ENCODE measurements at regions not wholly inside any gene's neighbourhood (a gene's known extent, or its start where the extent isn't known, plus 50 kb on each side); places are given as distances from the start of the nearest gene placed in this dataset.

DNA sequence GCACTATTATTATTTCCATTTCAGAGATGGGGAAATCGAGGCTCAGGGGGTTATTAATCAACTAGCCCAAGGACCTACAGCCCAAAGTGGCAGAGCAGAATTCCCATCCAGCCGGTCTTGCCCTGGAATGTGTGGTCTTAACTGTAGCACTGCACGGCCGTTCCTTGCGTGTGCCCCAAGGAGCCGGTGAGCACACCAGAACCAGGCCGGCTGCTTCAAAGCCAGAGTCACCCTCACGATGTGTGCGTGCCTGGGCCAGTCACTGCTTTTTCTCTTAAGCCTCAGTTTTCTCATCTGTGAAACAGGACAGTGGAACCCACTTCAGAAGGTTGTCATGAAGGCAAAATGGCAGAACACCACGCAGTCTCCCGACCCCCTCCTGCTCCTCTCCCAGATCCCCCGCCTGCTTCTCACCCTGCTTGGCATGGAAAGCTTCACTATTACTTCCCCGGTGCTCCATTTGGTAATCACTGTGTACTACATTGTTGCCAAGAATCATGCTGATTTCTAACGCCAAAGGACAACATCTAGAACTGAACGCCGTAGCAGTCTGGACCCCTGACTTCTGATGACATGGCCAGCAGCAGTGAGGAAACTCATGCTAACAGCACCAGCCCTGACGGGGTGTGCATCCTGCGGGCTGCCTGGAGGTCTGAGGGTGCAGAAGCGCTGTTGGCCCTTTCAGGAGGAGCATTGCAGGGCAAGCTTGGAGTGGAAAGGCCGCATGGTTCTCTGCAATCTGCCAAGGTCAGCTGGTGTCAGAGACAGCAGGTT lies 106.8 kb upstream of the B3GAT1 start:
- DNase-seq (ENCODE audit: low read depth, low spot score), result no peak

GRCh38 chr11:134517621-134518293 lies 105.7 kb upstream of the B3GAT1 start:
- no peak for DNase-seq (ENCODE audit: low read depth, low spot score)

DNA sequence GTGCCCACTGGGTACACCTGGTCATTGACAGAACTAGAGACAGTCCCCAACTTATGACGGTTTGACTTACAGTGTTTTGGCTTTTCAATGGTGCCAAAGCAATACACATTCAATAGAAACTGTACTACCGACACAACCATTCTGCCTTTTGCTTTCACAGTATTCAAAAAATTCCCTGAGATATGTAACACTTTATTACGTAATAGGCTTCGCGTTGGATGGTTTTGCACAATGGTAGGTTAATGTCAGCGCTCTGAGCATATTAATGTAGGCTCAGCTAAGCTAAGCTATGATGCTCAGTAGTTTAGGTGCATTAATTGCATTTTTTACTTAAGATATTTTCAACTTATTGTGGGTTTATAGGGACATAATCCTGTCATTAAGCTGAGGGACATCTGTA lies 105.1 kb upstream of the B3GAT1 start:
- no peak for DNase-seq (ENCODE audit: low read depth, low spot score)

DNA sequence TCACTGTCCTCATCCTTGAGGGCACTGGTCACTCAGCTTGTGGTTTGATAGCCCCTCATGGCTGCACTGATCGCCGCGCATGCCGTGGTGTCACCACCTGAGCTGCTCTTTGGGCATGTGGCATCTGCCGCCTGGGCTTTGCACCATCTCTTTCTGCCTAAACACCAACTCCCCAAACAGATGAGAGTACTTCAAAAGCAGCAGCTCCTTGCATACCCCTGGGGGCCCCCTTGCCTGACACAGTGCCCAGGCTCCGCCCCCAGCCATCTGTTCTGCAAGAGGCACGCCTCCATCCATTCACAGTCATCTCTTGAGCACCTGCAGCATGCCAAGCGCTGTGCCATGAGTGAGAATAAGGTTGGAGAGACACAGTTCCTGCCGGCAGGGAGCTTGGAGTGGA lies 104.5 kb upstream of the B3GAT1 start:
- no peak for DNase-seq (ENCODE audit: low read depth, low spot score)

- DNase-seq (ENCODE audit: low read depth, low spot score), result no peak
Measured at GRCh38 chr11:134515081-134515960, 103.3 kb upstream of the B3GAT1 start.

- no peak for DNase-seq (ENCODE audit: low read depth, low spot score)
Measured at GRCh38 chr11:134514354-134514951, 102.4 kb upstream of the B3GAT1 start.

DNA sequence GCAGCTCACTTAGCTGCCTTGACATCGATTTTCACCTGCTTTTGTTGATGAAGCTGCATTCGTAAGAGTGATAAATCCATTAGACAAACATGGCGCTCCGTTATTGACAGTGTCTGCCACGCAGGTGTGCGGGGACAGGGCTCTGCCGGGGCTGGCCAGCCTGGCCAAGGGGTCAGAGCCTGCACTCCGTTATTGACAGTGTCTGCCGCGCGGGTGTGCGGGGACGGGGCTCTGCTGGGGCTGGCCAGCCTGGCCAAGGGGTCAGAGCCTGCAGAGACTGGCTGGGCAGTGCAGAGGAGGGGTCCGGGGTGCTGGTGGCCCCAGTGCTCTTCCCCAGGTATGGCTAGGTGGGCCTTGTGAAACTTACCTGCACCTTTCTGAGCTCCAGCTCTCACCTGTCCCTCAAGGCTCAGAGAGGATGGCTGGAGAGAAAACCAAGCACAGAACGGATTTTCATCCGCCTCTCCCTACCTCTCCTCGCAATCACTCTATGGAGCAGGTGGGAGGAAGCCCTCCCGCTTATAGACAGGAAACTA lies 101.6 kb upstream of the B3GAT1 start:
- DNase-seq (ENCODE audit: low read depth, low spot score), result no peak

DNA sequence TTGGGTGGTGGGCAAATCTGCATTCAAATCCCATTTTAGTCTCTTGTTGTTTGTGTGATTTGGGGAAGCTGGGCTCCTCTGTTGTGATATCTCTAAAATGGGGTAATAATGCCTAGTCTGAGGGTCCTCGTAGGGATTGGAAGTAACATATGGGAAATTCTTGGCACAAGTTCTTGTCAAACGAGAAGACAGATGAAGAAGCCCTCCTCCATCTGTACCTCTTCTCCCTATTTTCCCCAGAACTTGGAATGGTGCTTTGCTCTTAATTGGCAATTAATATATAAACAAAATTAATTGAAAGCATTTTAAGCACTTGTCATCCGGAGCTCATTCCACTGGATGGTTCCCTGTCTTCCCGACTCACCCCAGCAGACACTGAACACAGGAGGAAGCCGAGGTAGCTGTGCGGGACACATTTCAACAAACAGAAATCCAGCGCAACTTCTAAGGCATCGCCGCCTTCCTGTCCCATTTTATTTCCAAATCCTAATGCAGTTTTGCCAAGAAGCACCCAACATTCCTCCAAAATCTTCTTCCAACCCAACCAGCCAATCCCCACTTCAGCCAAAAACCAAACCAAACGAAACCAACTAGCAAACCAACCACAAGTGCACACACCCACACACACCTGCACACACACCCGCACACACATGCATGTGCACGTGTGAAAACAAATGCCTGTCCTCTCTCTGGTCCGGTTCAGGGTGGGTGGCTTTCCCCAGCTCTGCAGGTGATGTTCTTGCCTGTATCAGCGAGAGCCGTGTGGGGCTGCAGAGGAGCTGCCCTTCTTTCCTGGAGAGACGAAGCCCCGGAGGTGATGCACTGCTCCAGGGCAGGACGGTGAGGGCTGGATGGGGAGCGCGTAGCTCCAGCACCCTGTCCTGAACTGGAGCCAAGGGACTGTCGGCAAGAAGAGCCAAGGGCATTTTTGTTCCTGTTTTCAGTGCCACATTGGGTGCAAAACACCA lies 100.8 kb upstream of the B3GAT1 start:
- no peak for DNase-seq (ENCODE audit: low read depth, low spot score)

GRCh38 chr11:134512061-134512460 lies 100.0 kb upstream of the B3GAT1 start:
- DNase-seq (ENCODE audit: low read depth, low spot score), result no peak

DNA sequence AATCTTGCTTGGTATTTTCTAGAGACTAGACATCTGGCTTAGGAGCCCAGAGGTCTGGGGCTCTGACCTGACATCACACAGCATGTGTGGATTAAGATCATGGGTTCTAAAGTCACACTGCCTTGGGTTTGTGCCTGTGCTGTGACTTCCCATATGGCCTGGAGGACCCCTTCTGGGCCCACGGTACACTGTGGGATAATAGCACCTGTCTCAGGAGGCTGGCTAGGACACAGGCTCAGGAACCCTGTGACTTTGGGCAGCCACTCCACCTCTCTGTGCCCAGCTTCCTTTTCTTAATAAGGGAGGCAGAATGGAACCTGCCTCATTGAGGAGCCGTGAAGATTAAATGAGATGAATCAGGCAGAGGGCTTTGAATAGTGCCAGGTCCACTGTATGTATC lies 99.2 kb upstream of the B3GAT1 start:
- DNase-seq (ENCODE audit: low read depth, low spot score), result no peak

- DNase-seq (ENCODE audit: low read depth, low spot score), result no peak
Measured at GRCh38 chr11:134510233-134511040, 98.4 kb upstream of the B3GAT1 start.

DNA sequence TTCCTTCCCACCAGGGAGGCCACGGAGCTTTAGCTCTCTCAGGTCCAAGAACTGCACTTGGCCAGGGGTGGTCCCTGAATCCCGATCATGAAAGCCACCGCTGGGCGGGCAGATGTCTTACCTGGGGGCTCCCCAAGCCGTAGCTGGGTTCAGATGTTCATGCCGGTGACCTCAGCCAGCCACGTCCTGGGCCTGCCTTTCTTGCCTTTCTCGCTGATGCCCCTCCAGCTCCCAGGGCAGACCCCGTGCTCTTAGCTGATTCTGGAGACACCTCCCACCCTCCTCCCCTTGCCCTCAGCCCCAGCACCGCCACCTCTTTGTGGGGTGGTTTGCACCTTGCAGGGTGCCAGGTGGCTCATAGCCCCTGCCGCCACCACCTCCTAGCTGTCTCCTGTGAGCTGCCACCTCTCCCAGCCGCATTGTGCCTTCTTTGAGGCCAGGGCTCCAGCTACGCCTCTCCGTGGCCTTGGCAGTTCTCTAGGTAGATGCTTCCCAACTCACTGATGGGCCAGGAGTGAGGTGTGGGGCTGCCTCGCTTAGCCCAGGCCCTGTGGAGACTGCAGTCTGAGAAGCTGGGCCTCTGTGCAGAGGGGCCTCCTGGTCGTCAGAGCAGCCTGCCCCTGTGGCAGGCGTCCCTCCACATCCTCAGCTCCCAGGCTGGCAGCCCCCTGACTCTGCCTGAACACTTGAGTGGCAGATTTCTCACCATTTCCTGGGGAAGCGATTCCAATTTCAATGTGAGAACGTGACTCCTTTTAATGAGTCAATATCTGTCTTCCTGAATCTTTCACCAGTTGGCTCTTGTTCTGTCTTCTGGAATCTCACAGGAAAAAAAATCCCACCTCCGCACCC lies 97.6 kb upstream of the B3GAT1 start:
- DNase-seq (ENCODE audit: low read depth, low spot score), result no peak

- DNase-seq (ENCODE audit: low read depth, low spot score), result no peak
Measured at GRCh38 chr11:134508219-134508990, 96.4 kb upstream of the B3GAT1 start.

DNA sequence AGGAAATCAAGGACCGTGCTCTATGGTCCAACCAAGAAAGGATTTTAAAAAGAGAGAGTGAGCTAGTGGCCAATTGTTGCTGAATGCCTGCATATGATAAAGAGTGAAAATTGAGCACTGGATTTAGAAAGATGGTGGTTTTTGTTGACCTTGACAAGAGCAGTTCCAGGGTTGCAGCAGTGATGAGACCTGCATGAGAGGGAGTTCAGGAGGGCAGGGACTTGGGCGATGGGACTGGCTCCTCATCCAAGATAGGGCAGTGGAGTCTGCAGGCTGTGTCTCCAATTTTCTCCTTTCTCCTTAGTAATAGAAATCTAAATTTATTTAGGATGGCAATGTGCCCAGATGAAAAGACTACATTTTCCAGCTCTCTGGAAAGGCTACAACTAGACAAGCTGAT lies 94.0 kb upstream of the B3GAT1 start:
- no peak for DNase-seq (ENCODE audit: low read depth, low spot score)

GRCh38 chr11:134505125-134505524 lies 93.1 kb upstream of the B3GAT1 start:
- no peak for DNase-seq (ENCODE audit: low read depth, low spot score)

- DNase-seq (ENCODE audit: low read depth, low spot score), result no peak
Measured at GRCh38 chr11:134504146-134504905, 92.3 kb upstream of the B3GAT1 start.

GRCh38 chr11:134503596-134503995 lies 91.6 kb upstream of the B3GAT1 start:
- DNase-seq (ENCODE audit: low read depth, low spot score), result no peak

Data from activated CD4-positive, CD25-positive, alpha-beta regulatory T cell treated with anti-CD3 and anti-CD28 coated beads, Interleukin-2, amount 50 U/mL, for 16 hours (primary cell).